DMS79 treated with DMSO at 0.1 percent for 48 hours (cell line): ENCODE measurements at regions not wholly inside any gene's neighbourhood (a gene's known extent, or its start where the extent isn't known, plus 50 kb on each side); places are given as distances from the start of the nearest gene placed in this dataset.
A peak's percentile ranks its signal among the peaks of the same experiment; 100 is the strongest.

Source experiments
- DNase-seq: peaks from one replicate; lab custom pipeline; 2025; lab: John Stamatoyannopoulos, UW

DNA sequence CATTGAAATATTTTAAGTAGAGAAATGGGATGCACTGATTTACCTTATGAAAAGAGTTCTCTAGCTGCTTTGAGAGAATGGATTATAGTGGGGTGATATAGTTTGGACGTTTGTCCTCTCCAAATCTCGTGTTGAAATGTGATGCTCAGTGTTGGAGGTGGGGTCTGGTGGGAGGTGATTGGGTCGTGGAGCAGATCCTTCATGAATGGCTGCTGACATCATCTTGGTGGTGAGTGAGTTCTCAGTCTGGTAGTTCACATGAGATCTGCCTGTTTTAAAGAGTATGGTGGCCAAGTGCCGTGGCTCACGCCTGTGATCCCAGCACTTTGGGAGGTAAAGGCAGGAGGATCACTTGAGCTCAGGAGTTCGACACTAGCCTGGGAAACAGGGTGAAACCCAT, 58.7 kb upstream of the SH3RF3 start:
- DNase-seq: no peak

- DNase-seq: peak; percentile 32
Observed at GRCh38 chr2:109069331-109070194, 59.4 kb upstream of the SH3RF3 start.

DNA sequence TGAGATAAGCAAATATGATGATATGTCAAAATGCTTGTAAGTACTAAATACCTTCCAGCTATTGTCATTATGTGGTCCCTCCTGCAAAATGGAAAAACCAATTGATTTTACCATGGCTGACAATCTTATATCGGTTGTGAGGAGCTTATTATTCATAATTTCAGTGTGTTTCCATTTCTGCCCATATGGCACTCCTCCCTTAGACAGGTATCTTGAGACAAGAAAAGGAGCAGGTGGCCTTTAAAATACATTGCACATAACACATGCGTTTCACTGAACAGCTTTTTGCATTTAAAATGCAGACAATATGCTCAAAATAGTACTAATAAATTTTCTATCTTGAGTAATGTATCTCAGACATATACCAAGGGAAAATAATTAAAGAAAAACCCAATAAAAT, 60.2 kb upstream of the SH3RF3 start:
- DNase-seq: no peak

GRCh38 chr2:109067631-109068125, 61.3 kb upstream of the SH3RF3 start:
- no peak for DNase-seq

DNA sequence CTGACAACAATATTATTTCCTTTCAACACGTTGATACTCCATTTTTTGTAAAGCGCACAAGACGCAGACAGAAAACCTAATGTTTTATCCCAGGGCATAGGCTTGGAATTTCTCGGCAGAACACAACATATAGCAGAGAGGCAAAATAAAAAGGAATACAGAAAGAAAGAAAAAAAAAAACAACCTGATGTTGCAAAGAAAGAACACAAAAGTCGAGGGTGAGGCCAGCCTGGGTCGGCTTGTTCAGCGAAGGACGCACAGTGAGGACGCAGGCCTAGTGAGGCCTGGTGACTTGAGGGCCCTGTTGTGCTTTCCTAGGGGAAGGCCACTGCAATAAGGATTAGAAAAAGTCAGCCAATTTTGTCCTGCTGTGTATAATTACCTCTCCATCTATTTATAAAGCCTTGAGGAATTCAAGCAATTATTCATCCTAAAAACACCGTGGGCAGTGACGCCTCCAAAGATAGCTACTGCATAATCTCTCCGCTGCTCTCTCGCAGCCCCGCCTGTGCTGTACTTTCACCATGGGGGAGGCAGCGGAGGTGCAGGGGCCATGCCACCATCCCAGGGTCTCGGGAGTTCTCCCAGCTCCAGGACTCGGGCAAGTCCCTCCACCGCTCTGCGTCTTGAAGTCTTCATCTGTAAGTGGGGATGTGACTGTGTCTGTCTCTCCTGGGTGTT, 61.9 kb upstream of the SH3RF3 start:
- DNase-seq: no peak

- DNase-seq: no peak
Observed at GRCh38 chr2:109066501-109066900, 62.5 kb upstream of the SH3RF3 start.

DNA sequence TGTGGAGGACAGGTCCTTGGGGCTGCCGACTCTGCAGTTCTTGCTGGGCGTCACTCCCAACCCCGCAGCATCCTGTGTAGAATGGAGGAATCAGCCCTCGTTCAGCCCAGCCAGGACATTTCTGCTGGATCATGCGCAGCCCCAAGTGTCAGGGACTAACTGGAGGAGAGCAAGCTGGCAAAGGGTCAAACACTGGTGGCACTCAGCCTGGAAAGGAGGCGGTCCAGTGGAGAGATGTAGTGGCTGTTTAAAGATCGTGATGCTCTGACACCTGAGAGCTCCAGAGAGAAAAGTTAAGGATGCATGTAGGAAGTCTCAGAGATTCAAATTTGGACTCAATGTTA, 63.6 kb upstream of the SH3RF3 start:
- DNase-seq: peak; percentile 73

DNA sequence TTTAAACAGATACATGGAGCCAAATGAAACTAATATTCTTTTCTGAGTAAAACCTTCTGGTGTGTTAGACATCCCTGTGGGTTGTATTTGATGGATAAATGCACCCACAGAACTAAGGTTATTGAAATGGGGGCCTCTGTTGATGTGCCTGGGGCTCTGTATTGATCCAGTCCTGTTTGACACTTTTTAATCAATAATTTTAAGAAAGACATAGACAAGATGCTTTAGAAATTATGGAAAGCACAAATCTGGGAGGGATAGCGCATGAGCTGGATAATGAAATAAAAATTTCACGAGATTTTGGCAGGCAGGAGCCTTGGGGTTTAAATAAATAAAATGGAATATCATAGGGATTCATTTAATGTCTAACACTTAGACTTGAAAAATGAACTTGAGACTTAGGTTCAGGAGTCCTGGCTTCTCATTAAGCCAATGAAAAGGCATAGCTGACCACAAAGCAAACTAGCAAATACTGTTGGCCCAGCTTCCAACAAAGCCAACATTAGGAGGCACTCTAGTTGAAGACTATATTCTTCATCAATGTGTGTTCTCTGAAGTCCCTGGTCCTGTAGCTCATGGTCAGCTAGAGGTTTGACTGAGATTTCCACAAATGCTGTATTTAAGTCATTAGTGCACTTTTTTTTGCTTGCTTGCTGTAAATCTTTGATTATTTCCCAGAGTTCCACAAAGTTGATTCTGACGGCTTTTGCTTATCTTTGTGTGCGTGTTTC, 64.2 kb upstream of the SH3RF3 start:
- no peak for DNase-seq

- peak; percentile 69 for DNase-seq
Observed at GRCh38 chr2:109062859-109063700, 65.9 kb upstream of the SH3RF3 start.

DNA sequence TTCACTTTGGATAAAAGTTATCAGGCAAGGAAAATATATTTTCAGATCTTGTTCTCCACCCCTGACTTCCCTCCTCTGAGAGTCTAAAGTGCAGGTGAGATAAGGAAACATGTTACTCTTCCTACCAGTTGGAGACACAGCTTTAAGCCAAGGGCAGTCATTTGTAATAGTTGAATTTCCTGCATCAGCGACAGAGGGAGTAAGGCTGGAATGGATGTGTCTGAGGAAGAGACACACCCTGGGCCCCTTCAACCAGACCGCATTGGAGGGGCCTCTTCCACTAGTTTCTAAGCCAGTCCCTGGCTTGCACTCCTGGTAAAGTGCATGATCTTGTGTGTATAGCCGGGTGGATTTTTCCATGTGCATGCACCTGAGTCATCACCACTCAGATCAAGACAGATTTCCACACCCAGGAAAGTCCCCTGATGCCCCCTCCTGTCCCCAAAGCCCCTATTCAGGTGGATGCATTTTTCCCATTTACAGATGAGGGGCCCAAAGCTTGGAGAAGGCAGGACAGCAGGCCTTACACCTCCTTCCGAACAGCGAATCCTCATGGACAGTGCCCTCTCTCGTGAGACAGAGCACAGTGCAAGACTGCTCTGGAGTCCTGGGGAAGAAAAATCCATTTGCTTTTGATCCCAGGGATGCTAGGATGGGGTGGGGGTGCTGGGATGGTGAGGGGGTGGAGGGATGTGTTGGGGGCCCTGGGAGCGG, 66.7 kb upstream of the SH3RF3 start:
- no peak for DNase-seq

DNA sequence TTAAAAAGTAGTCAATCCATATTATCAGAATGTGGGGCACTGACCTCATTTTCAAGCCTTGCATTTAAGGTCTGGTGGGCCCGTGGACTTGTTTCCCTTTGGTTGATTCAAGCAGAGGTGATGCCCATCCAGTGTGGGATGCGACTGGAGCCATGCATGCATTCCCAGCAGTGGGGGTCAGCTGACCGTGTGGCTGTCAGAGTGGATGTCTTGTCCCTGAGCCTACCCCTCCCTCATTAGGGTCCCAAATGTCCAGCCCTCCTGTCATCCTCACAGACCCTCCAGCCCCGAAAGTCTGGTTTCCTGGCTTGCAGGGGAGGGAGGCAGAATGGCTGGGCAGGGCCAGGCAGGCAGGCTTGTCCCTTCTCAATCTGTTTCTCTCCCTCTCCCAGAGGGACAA, 67.3 kb upstream of the SH3RF3 start:
- no peak for DNase-seq

DNA sequence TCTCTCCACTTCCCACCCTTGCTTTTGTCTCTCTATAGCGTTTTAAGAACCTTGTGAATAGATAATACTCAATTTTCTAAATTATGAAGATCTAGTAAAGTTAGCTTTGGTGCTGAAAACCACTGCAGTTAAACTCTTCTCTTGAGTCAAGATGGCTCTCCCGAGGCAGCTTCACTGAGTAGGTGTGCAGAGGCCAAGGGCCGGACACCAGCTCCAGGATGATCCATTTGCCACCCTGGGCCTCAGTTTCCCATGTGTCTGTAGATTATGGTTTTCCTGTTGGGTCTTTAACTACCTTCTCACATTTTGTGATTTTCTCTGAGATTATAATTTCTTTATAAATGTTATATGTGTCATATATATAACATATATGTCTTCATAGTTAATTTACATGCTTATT, 68.5 kb upstream of the SH3RF3 start:
- DNase-seq: no peak

GRCh38 chr2:109059474-109060165, 69.4 kb upstream of the SH3RF3 start:
- peak; percentile 12 for DNase-seq

DNA sequence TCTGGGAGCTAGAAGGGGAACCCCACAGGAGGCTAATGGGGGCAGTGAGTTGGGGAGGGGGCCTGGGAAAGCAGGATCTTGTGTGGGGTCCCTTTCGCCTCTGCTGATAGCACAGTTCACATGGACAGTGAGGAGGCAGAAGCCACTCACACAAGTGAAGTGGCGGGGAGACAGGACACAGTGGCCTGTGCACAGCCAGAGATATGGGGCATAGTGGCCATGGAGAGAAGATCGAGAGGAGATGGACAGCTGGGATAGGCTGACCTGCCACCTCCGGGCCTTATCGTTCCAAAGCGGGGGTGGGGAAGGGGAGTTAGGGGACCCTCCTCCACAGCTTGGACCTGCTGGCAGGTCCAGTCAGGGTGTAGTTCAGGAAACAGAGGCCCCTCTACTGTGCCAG, 69.8 kb upstream of the EDAR start:
- DNase-seq: no peak

DNA sequence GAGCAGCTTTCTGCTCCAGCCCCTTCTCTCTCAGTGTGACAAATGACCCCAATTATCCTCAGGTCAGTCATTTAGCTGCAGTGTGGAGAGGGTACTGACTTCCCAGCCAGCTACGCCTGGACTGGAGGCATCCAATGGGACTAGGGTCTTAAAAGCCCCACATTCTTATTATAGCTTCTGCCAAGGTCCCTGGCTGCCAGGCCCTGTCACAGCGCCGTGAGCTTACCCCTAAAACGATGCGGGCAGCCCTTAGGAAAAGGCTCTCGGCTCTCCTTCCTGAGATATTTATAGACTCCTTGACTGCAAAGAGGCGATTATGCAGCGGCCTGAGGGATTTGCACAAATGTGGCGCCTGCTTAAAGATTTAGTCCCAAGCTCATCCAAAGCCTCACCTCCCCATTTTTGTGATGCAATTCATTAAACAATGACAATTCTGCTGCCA, 69.2 kb upstream of the EDAR start:
- peak; percentile 42 for DNase-seq

- DNase-seq: no peak
Observed at GRCh38 chr2:109057686-109058085, 68.7 kb upstream of the EDAR start.

DNA sequence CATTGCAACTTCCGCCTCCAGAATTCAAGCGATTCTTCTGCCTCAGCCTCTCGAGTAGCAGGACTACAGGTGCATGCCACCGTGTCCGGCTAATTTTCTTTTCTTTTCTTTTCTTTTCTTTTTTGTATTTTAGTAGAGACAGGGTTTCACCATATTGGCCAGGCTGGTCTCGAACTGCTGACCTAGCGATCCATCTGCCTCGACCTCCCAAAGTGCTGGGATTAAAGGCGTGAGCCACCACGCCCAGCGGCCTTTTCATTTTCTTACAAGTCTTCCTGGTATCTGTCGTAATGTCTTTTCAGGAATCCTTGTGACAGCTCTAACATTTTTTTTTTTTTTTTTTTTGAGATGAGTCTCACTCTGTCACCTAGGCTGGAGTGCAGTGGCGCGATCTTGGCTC, 66.4 kb upstream of the EDAR start:
- no peak for DNase-seq

GRCh38 chr2:109054865-109055264, 65.8 kb upstream of the EDAR start:
- DNase-seq: no peak

DNA sequence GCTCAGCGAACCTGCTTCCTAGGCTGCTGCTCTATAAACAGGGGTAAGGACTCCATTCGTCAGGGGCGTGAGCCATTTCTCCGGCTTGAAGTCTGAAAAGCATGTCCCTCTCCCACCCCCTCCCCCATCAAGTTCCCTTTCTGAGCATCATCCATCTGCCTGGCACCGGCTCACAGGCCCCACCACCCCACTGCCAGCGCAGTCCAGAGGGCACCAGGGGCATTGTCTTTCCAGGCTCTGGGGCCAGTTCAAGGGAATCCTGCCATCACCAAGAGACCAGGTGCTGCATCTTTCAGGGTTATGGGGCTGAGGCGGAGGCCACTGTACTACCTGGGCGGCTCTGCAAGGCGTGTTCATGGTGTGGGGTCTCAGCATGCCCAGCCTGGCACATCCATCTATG, 64.7 kb upstream of the EDAR start:
- no peak for DNase-seq

- no peak for DNase-seq
Observed at GRCh38 chr2:109052922-109053321, 63.9 kb upstream of the EDAR start.

DNA sequence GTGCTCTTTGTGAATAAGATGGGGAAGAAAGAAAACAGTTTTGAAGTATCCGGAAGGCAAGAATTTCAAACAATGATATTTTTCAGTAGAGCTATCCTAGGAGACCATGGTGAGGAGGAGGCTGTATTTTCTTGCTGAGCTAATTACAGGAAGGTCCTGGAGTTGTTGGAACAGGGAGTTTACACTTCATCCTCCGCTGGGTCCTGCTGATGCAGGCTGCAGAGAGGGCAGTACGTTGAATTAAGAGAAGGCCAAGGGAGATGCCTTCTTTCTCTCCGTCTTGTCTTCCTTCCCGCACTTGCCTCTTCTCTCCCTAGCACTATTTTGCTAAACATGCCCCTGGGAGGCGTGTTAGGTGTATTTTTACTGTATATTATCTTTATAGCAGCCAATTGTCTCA, 60.0 kb upstream of the EDAR start:
- DNase-seq: no peak
